Stimulated activated effector memory CD8-positive, alpha-beta T cell treated with anti-CD3 and anti-CD28 coated beads, Interleukin-12 subunit alpha, Interleukin-12 subunit beta, amount 100 ng/mL, for 72 hours (primary cell): ENCODE measurements at regions not wholly inside any gene's neighbourhood (a gene's known extent, or its start where the extent isn't known, plus 50 kb on each side); places are given as distances from the start of the nearest gene placed in this dataset.

Experiments used
- ATAC-seq: fragments of 150-1000 bp; cut with Tn5 transposase; 2 replicates; pipeline ENCODE4 v1.10.0; 2021
- DNase-seq, 2 donors: peaks; one replicate each; pipeline ENCODE4 v3.0.0; 2021 to 2022; ENCODE audit warnings: low spot score in 2 of 2
- H3K27ac Mint-ChIP-seq: one replicate; pipeline ENCODE4 v1.8.0; 2022; ENCODE audit warnings: mild to moderate bottlenecking, mixed read lengths
- H3K36me3 Mint-ChIP-seq: one replicate; pipeline ENCODE4 v1.8.0; 2022; ENCODE audit warnings: mild to moderate bottlenecking, mixed read lengths
- H3K4me1 Mint-ChIP-seq: one replicate; pipeline ENCODE4 v1.8.0; 2022; ENCODE audit warnings: mixed read lengths
- H3K4me3 Mint-ChIP-seq: one replicate; pipeline ENCODE4 v1.8.0; 2022; ENCODE audit warnings: mild to moderate bottlenecking, mixed read lengths
- H3K9me3 Mint-ChIP-seq: one replicate; pipeline ENCODE4 v1.8.0; 2022; ENCODE audit warnings: mixed read lengths

DNA sequence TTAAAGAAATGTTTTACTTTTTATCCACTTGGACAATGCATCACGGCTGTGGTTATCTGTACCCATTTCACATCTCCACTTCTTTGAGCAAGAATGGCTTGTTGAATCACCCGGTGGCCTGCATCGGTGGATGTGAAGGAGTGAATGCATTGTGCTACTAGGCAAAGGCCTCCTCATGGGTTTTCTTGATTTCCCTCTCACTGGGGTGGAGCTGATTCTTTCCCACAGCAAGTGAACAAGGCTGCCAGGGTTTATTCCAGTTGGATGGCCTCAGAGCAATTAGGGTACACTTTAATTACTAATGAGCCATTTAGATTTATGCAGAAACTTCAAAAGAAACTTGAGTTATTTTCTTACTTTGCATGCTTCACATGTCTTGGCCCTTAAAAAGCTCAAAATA lies 387.1 kb downstream of the RND3 start:
- no peak overlapping the region for H3K27ac Mint-ChIP-seq
- no peak for DNase-seq
- ATAC-seq = no peak

DNA sequence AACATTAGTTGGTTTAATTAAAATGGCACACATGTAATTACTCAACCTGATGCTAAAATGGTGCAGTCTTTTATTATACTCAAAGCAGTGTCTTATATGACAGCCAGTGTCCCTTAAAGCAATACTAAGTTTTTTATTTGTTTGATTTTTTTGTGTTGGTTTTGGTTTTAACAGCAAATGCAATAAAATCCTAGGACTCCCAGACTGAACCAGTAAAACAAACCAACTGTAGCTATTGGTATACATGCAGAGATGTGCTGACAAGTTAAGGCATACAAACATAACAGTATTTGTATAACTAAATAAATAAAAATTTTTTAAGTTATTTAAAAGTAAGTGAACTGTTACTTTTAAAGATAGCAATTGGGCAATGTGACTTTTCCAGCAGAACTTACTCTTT lies 387.7 kb downstream of the RND3 start:
- H3K9me3 Mint-ChIP-seq = no peaks in the 10 kb centered on the region
- no peaks in the 10 kb centered on the region for H3K4me1 Mint-ChIP-seq
- no peak overlapping the region for H3K27ac Mint-ChIP-seq

More for the DNA sequence above, 387.1 kb downstream of the RND3 start:
- H3K9me3 Mint-ChIP-seq = no peaks in the 10 kb centered on the region
- no peaks in the 10 kb centered on the region for H3K36me3 Mint-ChIP-seq
- H3K4me3 Mint-ChIP-seq = no peak overlapping the region
- H3K4me1 Mint-ChIP-seq = no peaks in the 10 kb centered on the region

DNA sequence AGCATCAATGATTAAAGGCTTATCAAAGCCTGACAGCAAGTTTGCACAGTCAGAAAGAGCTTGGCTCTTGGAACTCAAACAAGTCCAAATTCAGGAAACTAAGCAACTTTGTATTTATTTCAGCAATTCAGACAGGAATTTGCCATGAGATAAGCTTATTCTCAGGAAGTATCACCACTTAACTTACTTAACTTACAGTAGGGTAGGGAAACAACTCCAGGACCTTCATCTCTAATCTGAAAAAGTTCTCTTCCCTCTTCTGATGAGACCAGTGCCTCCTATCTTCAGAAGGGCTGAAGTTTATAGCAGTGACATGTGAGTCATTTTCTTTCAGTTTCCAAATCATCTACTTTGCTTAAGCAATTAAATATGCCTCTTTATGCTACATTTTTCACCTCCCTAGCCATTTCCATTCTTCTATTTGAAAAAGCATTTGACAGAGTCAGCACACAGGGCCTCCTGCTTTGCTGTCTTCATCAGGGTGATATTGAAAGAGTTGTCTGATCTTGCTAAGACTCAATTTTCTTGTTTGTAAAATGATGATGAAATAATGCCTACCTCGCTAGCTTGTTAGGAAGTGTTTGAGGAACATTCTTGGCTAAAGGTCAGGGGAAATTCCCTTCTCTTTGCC lies 389.5 kb downstream of the RND3 start:
- H3K4me1 Mint-ChIP-seq = no peaks in the 10 kb centered on the region
- DNase-seq = no peak

More for the DNA sequence above, 387.7 kb downstream of the RND3 start:
- H3K36me3 Mint-ChIP-seq = no peaks in the 10 kb centered on the region
- DNase-seq = no peak
- H3K4me3 Mint-ChIP-seq = no peak overlapping the region
- no peak for ATAC-seq

DNA sequence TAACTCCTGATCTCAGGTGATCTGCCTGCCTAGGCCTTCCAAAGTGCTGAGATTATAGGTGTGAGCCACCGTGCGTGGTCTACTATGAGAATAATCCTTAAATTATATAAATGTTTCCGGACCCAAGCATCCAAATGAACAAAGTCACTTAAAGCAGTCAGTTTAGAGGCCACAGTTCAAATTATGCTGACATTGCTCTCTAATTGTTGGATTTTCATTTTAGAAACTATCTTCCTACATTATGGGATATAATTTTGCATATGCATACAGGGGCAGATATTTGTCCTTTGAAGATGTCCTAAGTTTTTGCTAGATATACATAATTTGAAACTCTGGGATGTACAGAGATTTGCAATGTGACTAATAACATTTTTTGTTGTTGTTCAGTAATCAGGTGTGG lies 390.1 kb downstream of the RND3 start:
- DNase-seq = no peak
- no peak overlapping the region for H3K4me3 Mint-ChIP-seq

More for the DNA sequence above, 389.5 kb downstream of the RND3 start:
- no peaks in the 10 kb centered on the region for H3K36me3 Mint-ChIP-seq
- H3K4me3 Mint-ChIP-seq = no peak overlapping the region
- H3K27ac Mint-ChIP-seq = no peak overlapping the region
- ATAC-seq = no peak
- no peaks in the 10 kb centered on the region for H3K9me3 Mint-ChIP-seq

DNA sequence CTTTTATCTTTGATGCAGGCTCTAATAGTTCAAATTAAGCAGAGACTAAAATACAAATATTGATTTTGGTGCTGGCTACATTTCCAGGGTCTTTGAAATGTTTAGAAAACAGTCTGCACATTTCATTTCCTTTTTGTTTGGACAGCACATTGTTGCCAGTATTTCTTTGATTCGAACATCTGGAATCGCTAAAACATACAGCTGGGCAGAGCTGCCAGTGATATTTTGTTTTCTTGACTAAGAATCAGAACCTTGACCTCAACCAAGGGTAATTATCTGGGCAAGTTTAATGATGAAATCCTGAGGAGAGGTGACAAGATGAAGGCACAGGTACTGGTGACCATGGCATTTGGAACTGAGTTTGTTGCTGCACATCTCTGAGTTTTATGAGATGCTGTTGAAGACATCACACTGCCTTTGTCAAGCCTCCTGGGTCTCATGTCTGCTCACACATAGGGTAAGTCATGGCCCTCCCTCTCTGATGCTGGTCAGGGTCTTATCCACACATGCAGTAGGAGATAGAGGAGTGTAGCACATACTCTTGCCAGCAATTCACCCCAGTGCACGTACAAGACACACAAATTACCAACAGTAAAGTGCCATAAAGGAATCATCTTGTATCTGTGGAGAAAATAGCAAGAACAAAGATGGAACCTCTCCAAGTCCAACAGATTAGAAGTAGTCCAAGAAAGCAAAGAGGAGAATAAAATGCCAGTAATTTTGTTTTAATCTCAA lies 391.9 kb downstream of the RND3 start:
- H3K9me3 Mint-ChIP-seq = no peaks in the 10 kb centered on the region
- H3K4me1 Mint-ChIP-seq = no peaks in the 10 kb centered on the region
- H3K36me3 Mint-ChIP-seq = no peaks in the 10 kb centered on the region
- DNase-seq (no peak), ATAC-seq (no peak)
- no peak overlapping the region for H3K4me3 Mint-ChIP-seq
- H3K27ac Mint-ChIP-seq = no peak overlapping the region

More for the DNA sequence above, 390.1 kb downstream of the RND3 start:
- no peaks in the 10 kb centered on the region for H3K9me3 Mint-ChIP-seq
- no peak for ATAC-seq
- no peaks in the 10 kb centered on the region for H3K36me3 Mint-ChIP-seq
- H3K27ac Mint-ChIP-seq = no peak overlapping the region
- H3K4me1 Mint-ChIP-seq = no peaks in the 10 kb centered on the region

DNA sequence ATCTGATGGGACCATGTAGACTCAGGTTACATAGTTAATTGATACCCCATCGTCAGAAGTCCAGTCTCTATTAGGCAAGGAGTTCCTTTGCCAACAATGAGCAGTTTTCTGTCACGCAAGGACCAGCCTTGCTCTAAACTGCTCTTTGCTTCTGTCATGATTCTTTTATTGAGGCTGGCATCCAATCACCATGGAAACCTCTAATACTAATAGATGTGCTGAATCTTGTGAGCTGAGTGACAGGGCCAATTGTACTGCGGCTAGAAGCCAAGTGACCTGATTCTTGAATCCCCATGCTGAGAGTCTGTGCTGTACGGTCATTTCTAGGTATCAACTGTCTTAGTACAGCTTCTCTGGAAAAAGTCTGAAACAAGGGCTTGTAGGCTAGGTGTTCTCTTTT lies 395.6 kb downstream of the RND3 start:
- Mint-ChIP-seq H3K9me3 (no peaks in the 10 kb centered on the region), H3K4me1 (no peaks in the 10 kb centered on the region), H3K36me3 (no peaks in the 10 kb centered on the region), H3K27ac (no peak overlapping the region), H3K4me3 (no peak overlapping the region)
- no peak for ATAC-seq
- DNase-seq = no peak

DNA sequence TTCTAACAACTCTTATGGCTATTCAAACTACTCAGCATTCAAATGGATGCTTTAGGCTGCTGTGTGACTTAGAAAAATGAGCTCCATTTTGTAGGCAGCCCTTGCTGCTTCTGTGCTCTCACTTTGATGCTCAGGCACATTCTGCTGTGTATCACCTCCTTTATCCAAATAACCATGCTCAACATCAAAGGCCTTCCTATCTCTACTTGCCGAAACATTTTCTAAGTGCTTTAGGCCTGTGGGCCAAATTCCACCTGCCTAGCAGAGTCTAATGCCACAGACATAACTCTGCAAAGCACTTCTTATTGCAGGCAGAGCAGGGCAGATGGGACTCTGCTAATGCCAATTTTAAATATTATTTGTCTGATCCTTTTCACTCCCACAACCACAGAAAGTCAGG lies 397.4 kb downstream of the RND3 start:
- Mint-ChIP-seq H3K4me1 (no peaks in the 10 kb centered on the region), H3K4me3 (no peak overlapping the region), H3K27ac (no peak overlapping the region), H3K9me3 (no peaks in the 10 kb centered on the region), H3K36me3 (no peaks in the 10 kb centered on the region)
- no peak for ATAC-seq
- DNase-seq = no peak

DNA sequence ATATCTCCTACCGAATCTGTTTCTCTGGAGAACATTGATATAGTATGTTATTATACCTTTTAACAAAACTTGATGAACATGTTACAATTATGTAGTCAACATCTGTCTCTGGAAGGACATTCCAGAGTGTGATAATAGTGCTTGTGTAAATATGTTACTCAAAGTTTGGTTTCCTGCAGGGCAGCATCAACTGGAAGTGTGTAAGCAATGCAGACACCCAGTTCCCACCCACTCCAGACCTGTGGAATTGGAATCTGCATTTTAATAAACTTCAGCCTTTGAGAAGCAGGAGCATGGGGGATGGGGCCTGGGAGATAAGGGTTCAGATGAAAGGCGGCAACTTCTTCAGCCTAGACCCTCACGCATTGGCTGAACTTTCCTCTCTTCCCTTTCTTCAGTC lies 398.9 kb downstream of the RND3 start:
- no peak for DNase-seq
- ATAC-seq = no peak
- H3K9me3 Mint-ChIP-seq = peaks cover 4% of the 10 kb centered on the region
- no peaks in the 10 kb centered on the region for H3K36me3 Mint-ChIP-seq
- no peak overlapping the region for H3K27ac Mint-ChIP-seq
- H3K4me3 Mint-ChIP-seq = no peak overlapping the region
- no peaks in the 10 kb centered on the region for H3K4me1 Mint-ChIP-seq

DNA sequence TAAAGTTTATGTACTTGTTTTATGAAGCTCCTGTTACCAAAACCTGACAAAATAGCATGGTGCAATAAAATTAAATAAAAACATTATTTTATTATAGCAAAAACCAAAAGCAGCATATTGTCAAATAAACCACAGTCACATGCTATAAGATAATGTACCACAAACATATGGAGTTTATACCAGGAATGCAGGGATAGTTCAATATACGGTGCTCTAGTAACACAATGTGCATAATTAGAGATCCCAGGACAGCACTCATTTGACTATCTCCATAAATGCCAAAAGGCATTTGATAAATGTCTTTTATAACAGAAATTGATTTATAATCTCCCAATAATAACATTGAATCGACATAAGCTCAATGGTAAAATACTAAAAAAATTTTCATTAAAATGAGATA lies 402.0 kb downstream of the RND3 start:
- no peaks in the 10 kb centered on the region for H3K36me3 Mint-ChIP-seq
- H3K27ac Mint-ChIP-seq = no peak overlapping the region
- no peak for ATAC-seq

DNA sequence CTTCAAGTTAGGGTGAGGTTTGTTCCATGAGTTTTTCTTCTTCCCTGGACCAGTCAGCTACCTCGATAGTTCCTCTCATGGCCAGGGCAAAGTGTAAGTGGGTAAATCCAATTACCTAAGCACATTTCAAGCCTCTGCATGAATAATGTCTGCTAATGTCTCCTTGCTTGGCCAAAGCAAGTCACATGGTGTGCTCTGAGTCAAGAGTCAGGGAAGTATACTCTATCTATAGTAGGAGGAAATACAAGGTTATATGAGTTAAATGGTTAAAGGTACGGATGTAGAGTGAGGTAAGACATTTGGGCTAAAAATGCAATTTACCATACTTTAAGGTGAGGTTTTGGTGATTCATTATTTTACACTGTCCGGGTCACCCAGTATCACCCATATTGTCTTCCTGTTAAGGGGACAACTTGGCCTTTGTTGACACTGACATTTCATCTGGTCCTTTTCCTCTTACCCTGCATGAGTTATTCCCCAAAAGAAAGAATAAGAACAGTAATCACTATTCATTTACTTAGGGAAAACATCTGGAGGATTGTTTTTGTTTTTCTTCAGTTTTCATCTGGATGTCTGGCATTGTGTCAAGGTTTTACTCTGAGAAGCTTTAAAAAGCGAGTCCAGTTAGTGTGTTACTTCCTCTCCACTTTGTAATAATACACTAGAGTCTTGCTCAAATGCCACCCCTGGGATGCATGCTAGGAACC lies 405.5 kb downstream of the RND3 start:
- ATAC-seq = no peak
- Mint-ChIP-seq H3K4me1 (no peaks in the 10 kb centered on the region), H3K36me3 (no peaks in the 10 kb centered on the region), H3K27ac (no peak overlapping the region), H3K4me3 (no peak overlapping the region), H3K9me3 (peaks cover 11% of the 10 kb centered on the region)
- DNase-seq = no peak

More for the DNA sequence above, 402.0 kb downstream of the RND3 start:
- Mint-ChIP-seq H3K4me3 (no peak overlapping the region), H3K9me3 (peaks cover 9% of the 10 kb centered on the region), H3K4me1 (no peaks in the 10 kb centered on the region)
- DNase-seq = no peak

DNA sequence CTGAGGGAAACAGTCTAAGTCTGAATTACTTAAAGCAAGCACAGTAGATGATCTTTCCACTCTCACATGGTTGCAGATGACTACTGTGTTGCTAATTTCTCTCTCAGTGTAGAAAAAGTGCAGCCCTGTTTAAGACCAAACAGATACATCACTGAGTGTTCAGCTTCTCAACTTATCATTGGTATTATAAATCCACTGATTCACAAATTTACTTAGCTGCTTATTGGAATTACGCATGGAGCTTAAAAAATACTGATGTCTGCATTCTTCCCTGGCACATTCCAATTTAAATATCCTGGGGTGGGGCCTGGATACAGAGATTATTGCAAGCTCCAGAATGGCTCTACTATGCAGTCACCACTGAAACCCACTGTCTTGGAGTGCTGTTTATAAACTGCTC lies 411.2 kb downstream of the RND3 start:
- peaks cover 7% of the 10 kb centered on the region for H3K9me3 Mint-ChIP-seq
- DNase-seq (no peak), ATAC-seq (no peak)
- H3K4me3 Mint-ChIP-seq = no peak overlapping the region
- no peaks in the 10 kb centered on the region for H3K36me3 Mint-ChIP-seq
- no peaks in the 10 kb centered on the region for H3K4me1 Mint-ChIP-seq
- H3K27ac Mint-ChIP-seq = no peak overlapping the region

DNA sequence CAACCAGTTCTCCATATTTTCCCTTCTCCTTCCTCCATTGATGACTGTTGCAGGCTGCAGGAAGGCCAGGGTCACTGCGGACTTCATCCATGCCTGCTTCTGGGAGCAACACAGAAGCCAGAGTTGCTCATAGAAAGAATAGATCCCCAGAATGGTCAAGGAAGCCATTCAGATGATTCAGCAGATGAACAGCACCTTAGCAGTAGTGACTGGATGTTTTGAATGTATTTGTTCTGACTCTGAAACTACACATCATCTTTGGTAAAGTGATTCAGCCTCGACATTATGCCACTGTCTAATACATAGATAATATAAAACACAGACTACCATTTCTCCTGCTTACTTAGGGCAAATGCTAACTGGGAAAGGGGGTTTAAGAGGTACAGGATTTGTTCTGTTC lies 411.6 kb downstream of the RND3 start:
- H3K4me3 Mint-ChIP-seq = no peak overlapping the region
- no peaks in the 10 kb centered on the region for H3K4me1 Mint-ChIP-seq
- peaks cover 10% of the 10 kb centered on the region for H3K9me3 Mint-ChIP-seq
- no peak for ATAC-seq
- H3K36me3 Mint-ChIP-seq = no peaks in the 10 kb centered on the region
- no peak for DNase-seq
- no peak overlapping the region for H3K27ac Mint-ChIP-seq

DNA sequence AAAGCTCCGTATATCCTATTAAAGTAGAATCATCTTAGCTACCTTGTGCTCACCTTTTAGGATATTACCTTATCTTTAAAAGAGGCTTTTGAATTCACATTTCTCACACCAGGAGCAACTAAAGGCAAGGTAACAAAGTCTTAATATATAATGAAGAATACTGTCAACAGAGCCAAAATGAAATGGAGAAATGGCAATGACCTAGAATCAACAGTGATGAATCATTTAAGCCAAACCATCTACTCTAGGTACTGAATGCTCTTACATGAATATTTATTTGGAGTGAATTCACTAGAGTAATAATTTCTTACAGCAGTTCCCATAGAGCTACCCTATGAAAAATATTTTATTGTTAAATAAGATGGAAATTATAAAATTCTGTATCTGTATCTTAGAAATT lies 421.0 kb downstream of the RND3 start:
- Mint-ChIP-seq H3K9me3 (peaks cover 16% of the 10 kb centered on the region), H3K4me1 (no peaks in the 10 kb centered on the region)
- no peak for ATAC-seq

DNA sequence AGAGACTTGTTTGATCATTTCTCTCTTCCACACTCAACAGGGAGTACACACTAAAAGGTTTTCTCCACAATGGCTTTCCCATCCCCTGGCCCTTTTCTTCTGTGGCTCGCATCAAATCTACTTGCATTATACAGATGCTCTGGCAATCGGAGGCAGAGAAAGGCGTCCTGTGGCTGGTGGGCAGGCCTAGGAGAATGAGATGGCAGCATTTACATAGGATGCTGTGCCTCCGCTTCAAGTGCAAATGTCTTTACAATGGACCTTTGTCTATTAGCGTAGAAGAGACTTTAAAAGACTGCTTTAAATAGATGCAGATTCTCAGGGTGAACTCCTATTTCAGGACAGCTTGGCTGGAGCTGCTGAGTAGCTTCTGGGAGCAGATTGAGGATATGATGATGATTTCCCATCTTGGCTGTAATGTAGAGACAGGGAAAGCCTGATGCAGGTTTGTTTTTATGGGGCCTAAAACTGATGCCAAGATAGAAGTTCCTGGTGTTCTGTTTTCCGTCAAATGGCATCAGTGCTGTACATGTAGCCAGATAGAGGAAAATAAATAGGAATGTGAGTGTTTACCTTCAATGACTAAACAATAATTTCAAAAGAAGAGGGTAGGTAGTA lies 423.4 kb downstream of the RND3 start:
- Mint-ChIP-seq H3K4me3 (no peak overlapping the region), H3K36me3 (no peaks in the 10 kb centered on the region), H3K9me3 (peaks cover 13% of the 10 kb centered on the region), H3K27ac (no peak overlapping the region), H3K4me1 (no peaks in the 10 kb centered on the region)
- DNase-seq = no peak
- ATAC-seq = no peak

More for the DNA sequence above, 421.0 kb downstream of the RND3 start:
- H3K4me3 Mint-ChIP-seq = no peak overlapping the region
- H3K27ac Mint-ChIP-seq = no peak overlapping the region
- no peaks in the 10 kb centered on the region for H3K36me3 Mint-ChIP-seq
- DNase-seq = no peak

DNA sequence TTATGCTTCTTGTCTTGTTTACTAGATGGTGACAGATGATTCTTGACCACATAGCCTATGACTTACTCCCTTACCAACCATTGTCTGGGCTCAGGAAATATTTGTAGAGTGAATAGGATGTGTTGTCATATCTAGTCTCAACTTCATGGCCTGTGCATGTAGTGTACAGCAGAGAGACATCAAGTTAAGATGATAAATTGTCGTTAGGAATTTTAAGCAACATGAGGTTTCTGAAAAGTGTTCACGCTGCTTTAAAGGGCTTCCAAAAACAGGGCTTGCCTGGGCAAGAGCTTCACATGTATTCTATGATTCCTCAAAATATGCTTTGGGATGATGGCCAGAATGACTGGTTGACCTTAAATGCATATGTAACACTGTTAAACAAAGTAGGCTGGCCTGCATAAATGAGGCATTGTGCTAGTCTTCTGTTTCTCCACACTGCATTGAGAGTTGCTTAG lies 424.0 kb downstream of the RND3 start:
- no peaks in the 10 kb centered on the region for H3K36me3 Mint-ChIP-seq
- H3K9me3 Mint-ChIP-seq = peaks cover 13% of the 10 kb centered on the region
- no peaks in the 10 kb centered on the region for H3K4me1 Mint-ChIP-seq
- DNase-seq = no peak
- H3K27ac Mint-ChIP-seq = no peak overlapping the region
- H3K4me3 Mint-ChIP-seq = no peak overlapping the region
- ATAC-seq = no peak
